GM12891 (cell line): ENCODE measurements at regions not wholly inside any gene's neighbourhood (a gene's known extent, or its start where the extent isn't known, plus 50 kb on each side); places are given as distances from the start of the nearest gene placed in this dataset.

Experiments used
- DNase-seq: peaks from one replicate; pipeline ENCODE4 v3.0.0; 2011; ENCODE audit warnings: low spot score; ENCODE audit not compliant: insufficient read length
- FAIRE-seq: peaks from 2 replicates; lab custom pipeline; 2011; peaks lifted over from hg19 to GRCh38; lab: Jason Lieb, UNC
- PAX5 ChIP-seq: IDR thresholded peaks from 2 replicates; pipeline ENCODE4 v1.6.1; 2011; ENCODE audit warnings: low read length, moderate library complexity, mild to moderate bottlenecking; ENCODE audit not compliant: insufficient read depth, severe bottlenecking
- POLR2A ChIP-seq: IDR thresholded peaks from 2 replicates; pipeline ENCODE4 v1.6.1; 2011; ENCODE audit warnings: low read depth, low read length, control low read depth
- POLR2AphosphoS5 ChIP-seq: IDR thresholded peaks from 2 replicates; pipeline ENCODE4 v1.6.1; 2011; ENCODE audit warnings: low read depth, low read length, control low read depth
- POU2F2 ChIP-seq: IDR thresholded peaks from 2 replicates; pipeline ENCODE4 v1.6.1; 2011; ENCODE audit warnings: low read depth, mild to moderate bottlenecking, control low read depth, low read length, moderate library complexity
- SPI1 ChIP-seq: IDR thresholded peaks from 2 replicates; pipeline ENCODE4 v1.6.1; 2011; ENCODE audit warnings: low read depth, low read length, control low read depth
- TAF1 ChIP-seq: IDR thresholded peaks from 2 replicates; pipeline ENCODE4 v1.6.1; 2011; ENCODE audit warnings: low read depth, low read length, control low read depth

DNA sequence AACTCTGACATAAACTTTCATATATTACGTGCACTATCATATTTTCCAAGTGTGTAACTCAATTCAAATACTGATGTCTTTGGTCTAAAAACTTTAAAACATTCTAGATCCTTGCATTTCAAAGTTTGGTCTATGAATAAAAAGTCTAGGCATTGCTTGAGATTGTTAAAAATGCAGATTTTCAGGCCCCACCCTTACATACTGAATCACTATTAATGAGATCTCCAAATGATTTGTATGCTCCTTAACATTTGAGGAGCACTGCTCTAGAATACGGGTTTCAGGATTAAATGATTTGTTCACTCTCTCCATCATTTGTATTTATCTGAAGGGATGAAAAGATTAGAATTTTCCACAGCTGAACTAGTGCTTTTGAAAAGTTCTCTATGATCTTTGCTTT, 202.9 kb downstream of the KBTBD8 start:
- TF ChIP-seq POU2F2 (no peak), TAF1 (no peak), PAX5 (no peak), POLR2AphosphoS5 (no peak), POLR2A (no peak), SPI1 (no peak)
- FAIRE-seq (no peak), DNase-seq (no peak)

DNA sequence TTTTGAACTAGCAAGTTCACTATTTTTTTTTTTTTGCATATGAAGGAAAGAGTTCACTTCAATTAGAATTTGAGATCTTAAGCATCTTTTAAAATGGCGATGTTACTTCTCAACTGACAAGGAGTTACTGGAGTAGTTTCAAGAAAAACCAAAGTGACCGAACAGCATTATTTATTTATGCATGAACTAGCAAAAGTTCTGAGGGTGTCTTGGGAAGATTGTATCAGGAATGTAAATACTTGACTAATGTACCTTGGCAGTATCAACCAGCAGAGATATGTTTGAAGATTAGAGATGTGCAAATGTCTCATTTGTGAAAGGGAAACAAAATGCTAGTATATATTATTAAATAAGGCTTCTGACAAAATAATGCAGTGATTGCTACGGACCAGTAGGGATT, 203.9 kb downstream of the KBTBD8 start:
- TF ChIP-seq POU2F2 (no peak), PAX5 (no peak), POLR2AphosphoS5 (no peak), SPI1 (no peak), TAF1 (no peak), POLR2A (no peak)
- FAIRE-seq (no peak), DNase-seq (no peak)

DNA sequence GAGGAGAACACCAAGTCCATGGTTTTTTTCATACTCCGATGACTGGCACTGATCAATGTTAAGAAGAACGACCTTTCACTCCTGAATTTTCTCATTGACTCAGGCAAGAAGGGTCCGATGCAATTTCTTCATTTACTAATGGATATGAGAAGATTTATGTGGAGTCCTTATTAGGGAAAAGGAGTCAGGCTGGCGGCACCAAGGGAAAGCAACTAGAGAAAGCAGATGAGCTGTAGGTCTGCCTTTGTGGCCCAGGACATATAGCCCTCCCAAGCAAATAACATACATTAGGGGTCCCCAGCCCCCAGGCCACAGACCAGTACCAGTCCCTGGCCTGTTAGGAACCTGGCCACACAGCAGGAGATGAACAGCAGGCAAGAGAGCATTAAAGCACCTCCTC, 206.8 kb downstream of the KBTBD8 start:
- DNase-seq: no peak
- TF ChIP-seq SPI1 (no peak), TAF1 (no peak), PAX5 (no peak), POLR2A (no peak), POLR2AphosphoS5 (no peak), POU2F2 (no peak)
- no peak for FAIRE-seq

DNA sequence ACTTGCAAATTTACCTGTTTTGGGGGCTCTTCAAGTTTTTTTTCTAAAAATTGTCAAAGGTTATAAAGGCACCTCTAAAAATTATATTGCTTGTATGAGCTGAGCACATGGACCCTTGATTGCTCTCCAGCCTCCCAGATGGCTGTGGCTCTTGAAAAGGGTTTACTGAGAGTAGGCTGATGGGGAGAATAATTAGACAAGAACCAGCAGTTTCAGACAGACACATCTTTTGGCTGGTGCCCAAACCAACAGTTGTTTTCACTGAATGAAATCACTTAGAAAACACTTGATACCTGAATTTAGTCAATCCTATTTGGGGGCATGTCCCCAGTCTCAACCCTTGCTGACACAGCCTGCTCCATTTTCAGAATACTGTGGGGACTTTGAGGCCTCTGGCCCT, 217.6 kb downstream of the KBTBD8 start:
- TF ChIP-seq PAX5 (no peak), POLR2AphosphoS5 (no peak), SPI1 (no peak), TAF1 (no peak), POU2F2 (no peak), POLR2A (no peak)
- DNase-seq (no peak), FAIRE-seq (no peak)

DNA sequence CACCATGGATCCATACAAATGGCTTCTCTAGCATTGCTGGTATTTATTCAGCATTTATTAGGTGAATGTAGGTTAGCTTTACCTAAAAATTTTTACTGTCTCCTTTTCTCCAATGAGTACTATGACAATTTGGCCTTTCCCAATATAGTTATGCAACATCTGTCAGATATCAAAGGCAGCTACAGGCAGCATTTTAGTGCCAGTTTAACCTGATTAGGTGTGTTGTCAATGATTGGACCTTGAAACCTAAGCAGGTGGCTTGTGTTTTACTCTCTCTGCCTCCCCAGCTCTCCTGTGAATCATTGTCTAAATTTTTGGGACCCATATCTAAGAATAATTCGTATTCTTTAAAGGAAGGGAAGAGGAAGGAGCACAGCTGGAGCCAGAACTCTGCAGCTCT, 228.9 kb downstream of the KBTBD8 start:
- DNase-seq (no peak), FAIRE-seq (no peak)
- no peak for TF ChIP-seq POLR2A
- TF ChIP-seq TAF1: no peak
- no peak for TF ChIP-seq PAX5
- no peak for TF ChIP-seq POLR2AphosphoS5
- no peak for TF ChIP-seq SPI1
- no peak for TF ChIP-seq POU2F2

DNA sequence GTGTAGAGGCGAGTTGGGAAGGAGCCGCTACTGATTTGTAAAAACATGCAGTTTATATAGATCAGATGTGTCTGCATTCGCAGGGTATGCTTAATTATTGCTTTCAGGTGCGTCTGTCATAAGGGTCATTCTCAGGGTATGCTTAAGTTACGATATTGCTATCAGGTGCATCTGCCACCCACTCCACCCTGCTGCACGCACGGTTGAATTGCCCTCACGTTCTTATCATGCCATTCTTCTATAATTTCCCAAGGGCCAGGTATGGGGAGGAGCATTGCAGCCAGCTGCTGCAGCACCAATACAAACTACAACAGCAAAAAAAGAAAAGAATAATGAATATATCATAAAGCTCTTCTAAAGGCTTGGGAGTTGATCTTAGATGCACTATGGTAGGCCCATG, 230.0 kb downstream of the KBTBD8 start:
- FAIRE-seq (no peak), DNase-seq (no peak)
- no peak for TF ChIP-seq SPI1
- no peak for TF ChIP-seq POLR2AphosphoS5
- no peak for TF ChIP-seq TAF1
- TF ChIP-seq PAX5: no peak
- TF ChIP-seq POU2F2: no peak
- TF ChIP-seq POLR2A: no peak

DNA sequence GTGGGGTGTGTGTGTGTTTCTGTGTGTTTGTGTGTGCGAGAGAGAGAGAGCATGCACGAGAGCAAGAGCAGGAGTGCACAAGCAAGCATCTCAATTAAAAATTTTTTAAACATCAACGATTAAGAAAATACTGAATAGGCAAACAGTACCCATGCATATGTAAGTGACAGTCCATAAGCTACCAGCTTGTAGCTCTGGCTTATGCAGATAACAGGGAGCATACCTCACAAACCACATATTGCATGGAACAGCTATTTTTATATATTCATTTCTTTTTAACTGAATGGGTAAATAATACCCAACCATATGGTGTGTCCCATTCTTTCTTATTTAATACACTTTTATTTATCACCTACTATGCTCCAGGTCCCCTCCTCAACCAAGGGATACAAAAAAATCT, 234.5 kb downstream of the KBTBD8 start:
- DNase-seq (no peak), FAIRE-seq (no peak)
- TF ChIP-seq PAX5 (no peak), SPI1 (no peak), POU2F2 (no peak), TAF1 (no peak), POLR2A (no peak), POLR2AphosphoS5 (no peak)

DNA sequence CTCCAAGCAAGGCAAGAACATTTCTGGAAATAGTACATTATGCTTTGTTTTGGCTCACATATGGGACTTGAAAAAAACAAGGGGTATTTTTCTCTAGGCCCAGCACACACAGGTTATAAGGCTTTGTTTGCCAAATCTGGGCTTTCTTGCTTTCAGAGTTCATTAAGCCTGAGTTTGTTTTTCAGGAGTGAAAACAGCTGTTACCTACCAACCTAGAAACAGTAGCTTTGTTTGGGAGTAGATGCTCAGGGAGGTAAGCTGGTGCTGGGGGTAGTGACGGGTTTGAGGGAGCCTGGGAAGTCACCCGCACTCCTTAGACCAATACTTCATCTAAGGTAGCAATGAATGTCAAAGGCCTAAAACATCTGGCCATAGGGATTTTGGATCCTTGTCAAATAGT, 241.2 kb downstream of the KBTBD8 start:
- no peak for FAIRE-seq
- DNase-seq: no peak
- TF ChIP-seq POU2F2: no peak
- TF ChIP-seq POLR2AphosphoS5: no peak
- TF ChIP-seq PAX5: no peak

DNA sequence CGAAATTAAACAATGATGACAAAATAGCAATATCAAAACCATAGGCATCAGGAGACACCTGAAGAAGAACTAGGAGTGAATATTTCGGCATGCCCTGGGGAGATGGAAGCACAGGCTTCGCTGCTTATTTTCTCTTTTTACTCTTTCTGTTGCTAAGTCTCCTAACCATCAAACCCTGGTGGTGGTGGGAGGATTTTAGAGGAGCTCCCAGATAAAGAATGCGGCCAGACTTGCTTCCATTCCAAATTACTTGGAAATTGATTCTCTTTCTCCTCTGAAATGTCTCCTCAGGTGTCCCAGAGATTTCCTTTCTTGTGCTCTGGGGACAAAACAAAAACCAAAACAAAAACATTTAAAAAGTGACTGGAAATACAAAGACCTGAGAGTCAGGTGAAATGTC, 243.0 kb downstream of the KBTBD8 start:
- FAIRE-seq (no peak), DNase-seq (no peak)
- TF ChIP-seq POLR2A: no peak
- no peak for TF ChIP-seq SPI1
- no peak for TF ChIP-seq POLR2AphosphoS5
- no peak for TF ChIP-seq TAF1
- TF ChIP-seq POU2F2: no peak
- no peak for TF ChIP-seq PAX5

DNA sequence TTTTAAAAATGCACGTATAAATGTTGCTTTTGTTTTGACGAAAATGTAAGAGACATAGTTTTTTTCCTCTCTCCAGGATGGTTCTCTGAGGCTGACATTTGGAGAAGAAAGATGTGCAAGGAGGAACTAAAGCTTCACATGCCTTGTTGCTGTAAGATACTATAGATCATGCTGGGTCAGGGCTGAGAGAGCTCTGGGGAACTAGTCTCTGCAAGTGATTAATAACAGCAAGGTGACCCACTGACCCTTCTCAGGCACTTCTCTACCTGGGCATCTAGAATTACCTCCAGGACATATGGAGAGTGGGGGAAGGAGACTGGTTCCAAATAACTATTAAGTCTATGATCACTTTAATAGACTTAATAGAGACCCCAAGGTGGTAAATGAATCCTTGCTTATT, 246.0 kb downstream of the KBTBD8 start:
- DNase-seq: no peak
- no peak for FAIRE-seq
- TF ChIP-seq POLR2AphosphoS5: no peak
- no peak for TF ChIP-seq POLR2A
- no peak for TF ChIP-seq TAF1
- no peak for TF ChIP-seq POU2F2
- no peak for TF ChIP-seq PAX5
- no peak for TF ChIP-seq SPI1

DNA sequence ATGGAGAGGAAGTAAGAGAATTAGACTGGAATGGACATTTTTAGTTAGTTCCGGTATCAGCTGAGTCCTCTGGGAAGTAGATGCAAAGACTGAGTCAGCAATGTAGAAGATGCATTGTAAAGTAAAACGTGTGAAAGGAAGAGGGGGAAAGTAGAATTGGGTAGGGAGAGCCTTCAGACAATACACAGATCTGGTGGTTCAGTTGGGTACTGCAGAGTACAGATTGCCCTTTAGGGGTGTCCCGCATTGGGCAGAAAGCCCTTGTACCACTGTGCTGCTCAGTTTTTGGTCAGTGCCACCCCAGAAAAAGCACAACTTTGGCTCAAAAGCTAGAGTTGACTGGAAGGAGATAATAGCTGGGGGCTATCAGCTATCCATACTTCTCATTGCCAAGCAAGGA, 247.4 kb downstream of the KBTBD8 start:
- no peak for DNase-seq
- no peak for TF ChIP-seq POU2F2
- no peak for TF ChIP-seq POLR2A
- TF ChIP-seq TAF1: no peak
- no peak for TF ChIP-seq SPI1
- no peak for TF ChIP-seq PAX5
- no peak for TF ChIP-seq POLR2AphosphoS5
- FAIRE-seq: no peak
